LNCaP clone FGC (cell line): ENCODE measurements at regions not wholly inside any gene's neighbourhood (a gene's known extent, or its start where the extent isn't known, plus 50 kb on each side); places are given as distances from the start of the nearest gene placed in this dataset.

Experiments used
- DNase-seq: peaks from one replicate; pipeline ENCODE4 v3.0.0-alpha.2; 2011; ENCODE audit warnings: low read depth
- H3K4me3 ChIP-seq: 2 replicates; pipeline ENCODE4 v1.5.1; 2011; ENCODE audit warnings: mild to moderate bottlenecking, low read depth, low read length, control low read depth
- CTCF ChIP-seq: IDR thresholded peaks from 2 replicates; pipeline ENCODE4 v1.5.1; 2012; ENCODE audit warnings: mild to moderate bottlenecking; ENCODE audit not compliant: control insufficient read depth, insufficient read depth; ENCODE audit errors: extremely low read depth

GRCh38 chr20:7332169-7332568, 564.7 kb downstream of the BMP2 start:
- no peak for DNase-seq
- no peak overlapping the region for H3K4me3 ChIP-seq

GRCh38 chr20:7333841-7334240, 566.4 kb downstream of the BMP2 start:
- DNase-seq, result no peak
- no peak for TF ChIP-seq CTCF
- no peak overlapping the region for H3K4me3 ChIP-seq

More at GRCh38 chr20:7332169-7332568, 564.7 kb downstream of the BMP2 start:
- no peak for TF ChIP-seq CTCF

- H3K4me3 ChIP-seq, result no peak overlapping the region
- no peak for DNase-seq
- no peak for TF ChIP-seq CTCF
These were observed 578.5 kb downstream of the BMP2 start for GRCh38 chr20:7346026-7346425.

- no peak overlapping the region for H3K4me3 ChIP-seq
- no peak for DNase-seq
- TF ChIP-seq CTCF, result no peak
These were observed 579.1 kb downstream of the BMP2 start for GRCh38 chr20:7346562-7346961.

- no peak overlapping the region for H3K4me3 ChIP-seq
- no peak for TF ChIP-seq CTCF
- no peak for DNase-seq
These were observed 579.9 kb downstream of the BMP2 start for GRCh38 chr20:7347409-7347808.

GRCh38 chr20:7348253-7348652, 580.8 kb downstream of the BMP2 start:
- no peak overlapping the region for H3K4me3 ChIP-seq
- no peak for TF ChIP-seq CTCF
- no peak for DNase-seq

GRCh38 chr20:7352165-7352564, 584.7 kb downstream of the BMP2 start:
- TF ChIP-seq CTCF, result no peak
- DNase-seq, result no peak
- H3K4me3 ChIP-seq, result no peak overlapping the region
